ENCODE measurements at regions not wholly inside any gene's neighbourhood (a gene's known extent, or its start where the extent isn't known, plus 50 kb on each side); places are given as distances from the start of the nearest gene placed in this dataset.

- TF ChIP-seq CTCF (IDR thresholded peaks at IDR 0.05) (no peak), POLR2A (IDR thresholded peaks at IDR 0.05) (no peak)
These were observed 204.1 kb upstream of the SASH1 start for GRCh38 chr6:148138573-148138972.

Data from body of pancreas (tissue), 4 donors.